GM12878 (cell line): ENCODE measurements at regions not wholly inside any gene's neighbourhood (a gene's known extent, or its start where the extent isn't known, plus 50 kb on each side); places are given as distances from the start of the nearest gene placed in this dataset.

Source experiments
- ATF2 ChIP-seq: IDR thresholded peaks from 2 replicates; pipeline ENCODE4 v1.6.1; 2012; ENCODE audit warnings: low read length, inconsistent platforms
- BCL3 ChIP-seq: IDR thresholded peaks from 2 replicates; pipeline ENCODE4 v1.6.1; 2011; ENCODE audit warnings: borderline replicate concordance, low read depth, mild to moderate bottlenecking, moderate library complexity, low read length; ENCODE audit not compliant: insufficient read depth, poor library complexity, severe bottlenecking
- CBFB ChIP-seq: IDR thresholded peaks from 2 replicates; pipeline ENCODE4 v1.6.1; 2016; ENCODE audit warnings: antibody characterized with exemption, low read depth
- CTCF ChIP-seq, 3 experiments: IDR thresholded peaks in 2 of 3; conservative IDR thresholded peaks in 1 of 3; 2 replicates each; pipeline ENCODE4 v1.5.1; 2011; ENCODE audit warnings: low read depth in 3 of 3, low read length in 3 of 3, mild to moderate bottlenecking in 3 of 3, control low read depth in 2 of 3, moderate library complexity in 2 of 3, inconsistent platforms in 1 of 3, mixed read lengths in 1 of 3; ENCODE audit not compliant: control insufficient read depth in 2 of 3, insufficient read depth in 1 of 3; ENCODE audit errors: extremely low read depth in 1 of 3
- EZH2 ChIP-seq: IDR thresholded peaks from 2 replicates; pipeline ENCODE4 v1.6.1; 2012; ENCODE audit warnings: low read depth, mild to moderate bottlenecking, control low read depth, inconsistent platforms, low read length, borderline replicate concordance; ENCODE audit not compliant: control insufficient read depth
- GABPA ChIP-seq: IDR thresholded peaks from 2 replicates; pipeline ENCODE4 v1.6.1; 2014; ENCODE audit warnings: antibody characterized with exemption, low read depth, mild to moderate bottlenecking, inconsistent platforms
- HDGF ChIP-seq: fragments of 450-650 bp; IDR thresholded peaks from 2 replicates; pipeline ENCODE4 v1.6.1; 2016; ENCODE audit warnings: antibody characterized with exemption
- JUND ChIP-seq: IDR thresholded peaks from 2 replicates; pipeline ENCODE4 v1.6.1; 2012; ENCODE audit warnings: low read depth, mild to moderate bottlenecking, low read length, improper control_type of control experiment, moderate library complexity
- NFYA ChIP-seq: IDR thresholded peaks from 2 replicates; pipeline ENCODE4 v1.6.1; 2011; ENCODE audit warnings: low read depth, mild to moderate bottlenecking, low read length, improper control_type of control experiment, borderline replicate concordance
- NFYB ChIP-seq: IDR thresholded peaks from 2 replicates; pipeline ENCODE4 v1.6.1; 2011; ENCODE audit warnings: low read depth, mild to moderate bottlenecking, low read length, improper control_type of control experiment, moderate library complexity; ENCODE audit not compliant: insufficient read depth
- SRF ChIP-seq, 2 experiments: IDR thresholded peaks; 2 replicates each; pipeline ENCODE4 v1.6.1; 2011; ENCODE audit warnings: low read depth in 2 of 2, low read length in 2 of 2, mild to moderate bottlenecking in 1 of 2, moderate library complexity in 1 of 2
- TCF7 ChIP-seq: IDR thresholded peaks from 2 replicates; pipeline ENCODE4 v1.6.1; 2014; ENCODE audit warnings: antibody characterized with exemption, borderline replicate concordance
- ZBTB11 ChIP-seq: fragments of 450-650 bp; formaldehyde crosslinking; IDR thresholded peaks from 2 replicates; pipeline ENCODE4 v1.5.0; 2022; ENCODE audit warnings: mild to moderate bottlenecking, missing genetic modification characterization

GRCh38 chr7:73974101-73974947 lies 53.6 kb upstream of the ELN start:
- TF ChIP-seq HDGF (no peak), NFYB (no peak), NFYA (no peak), CTCF (IDR thresholded peaks at IDR 0.05 in 2 of 3, conservative IDR thresholded peaks at IDR 0.05 in 1 of 3; ENCODE audit: control insufficient read depth in 2 of 3, extremely low read depth in 1 of 3, insufficient read depth in 1 of 3, low read depth in 3 of 3, low read length in 3 of 3) (no peak), JUND (no peak), TCF7 (no peak), EZH2 (no peak), ATF2 (no peak), CBFB (no peak), ZBTB11 (CRISPR knock-in tag) (no peak), GABPA (no peak), BCL3 (no peak), SRF (IDR thresholded peaks at IDR 0.05; ENCODE audit: low read depth in 2 of 2, low read length in 2 of 2) (no peak)
